Activated CD8-positive, alpha-beta memory T cell treated with anti-CD3 and anti-CD28 coated beads for 48 hours (primary cell): ENCODE measurements at regions not wholly inside any gene's neighbourhood (a gene's known extent, or its start where the extent isn't known, plus 50 kb on each side); places are given as distances from the start of the nearest gene placed in this dataset.

Experiments
- DNase-seq, 3 experiments: peaks; one replicate each; pipeline ENCODE4 v3.0.0-alpha.2; 2020; ENCODE audit warnings: low read depth in 2 of 3, low spot score in 2 of 3

DNA sequence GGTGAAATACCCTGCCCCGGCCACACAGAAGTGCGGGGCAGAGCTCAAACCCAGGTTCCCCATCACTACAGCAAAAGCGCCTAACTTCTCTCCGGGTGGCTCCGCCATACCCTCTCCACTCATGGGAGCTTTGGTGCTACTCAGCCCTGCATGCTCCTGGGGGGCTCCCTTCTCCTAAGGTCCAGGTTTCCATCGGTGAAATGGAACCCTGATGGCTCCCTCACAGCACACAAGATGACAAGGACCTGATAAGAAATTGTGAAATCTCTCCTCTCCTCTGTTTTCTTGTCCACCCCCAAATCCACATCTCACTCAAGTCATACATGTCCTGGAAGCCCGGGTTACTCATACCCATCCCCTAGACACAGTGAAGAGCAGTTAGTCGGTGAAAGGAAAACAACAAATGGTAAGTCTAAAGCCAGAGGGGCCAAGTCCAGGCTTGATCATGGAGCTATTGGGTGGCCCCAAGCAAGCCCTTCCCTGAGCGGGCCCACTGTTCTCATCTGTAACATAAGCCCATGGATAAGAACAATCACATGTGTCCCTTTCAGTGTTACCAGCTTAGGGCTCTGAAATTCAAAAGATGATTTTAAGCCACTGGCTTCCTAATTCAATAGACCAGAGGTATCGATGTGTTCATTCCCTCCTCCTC lies 317.5 kb downstream of the BCL11B start:
- DNase-seq, result no peak

GRCh38 chr14:98955036-98955740 lies 316.8 kb downstream of the BCL11B start:
- no peak for DNase-seq

GRCh38 chr14:98955741-98956070 lies 316.3 kb downstream of the BCL11B start:
- DNase-seq, result no peak

DNA sequence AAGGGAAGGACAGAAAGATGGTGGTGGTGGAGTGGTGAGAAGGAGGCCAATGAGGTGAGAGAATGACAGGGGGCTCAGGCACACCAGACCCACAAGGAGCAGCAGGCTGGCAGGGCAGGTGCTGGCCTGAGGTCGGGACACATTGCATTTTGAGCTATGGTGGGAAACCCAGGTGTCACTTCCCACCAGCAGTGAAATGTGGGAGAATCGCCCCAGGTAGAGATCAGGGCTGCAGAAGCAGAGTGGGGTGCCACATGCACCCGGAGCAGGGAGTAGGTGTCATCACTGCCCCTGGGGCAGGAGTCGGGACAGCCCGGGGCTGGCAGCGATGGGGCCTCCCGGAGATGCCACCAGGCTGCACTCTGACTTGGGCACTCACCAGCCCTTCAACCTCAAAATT lies 315.8 kb downstream of the BCL11B start:
- DNase-seq, result no peak

DNA sequence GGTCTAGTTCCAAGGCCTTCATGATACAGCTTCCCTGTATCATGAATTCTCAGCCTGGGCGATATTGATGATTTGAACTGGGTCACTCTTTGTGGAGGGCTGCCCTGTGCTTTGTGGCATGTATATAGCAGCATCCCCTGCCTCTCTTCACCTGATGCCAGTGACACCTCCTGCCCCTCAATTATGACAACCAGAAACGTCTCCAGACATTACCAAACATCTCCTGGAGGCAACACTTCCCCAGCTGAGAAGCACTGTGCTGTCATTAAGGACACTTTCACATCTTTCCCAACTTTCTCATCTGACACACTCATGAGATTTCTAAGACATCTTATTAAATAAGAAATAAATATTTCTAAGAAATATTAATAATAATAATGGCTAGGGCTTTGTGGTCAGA lies 315.3 kb downstream of the BCL11B start:
- no peak for DNase-seq

DNA sequence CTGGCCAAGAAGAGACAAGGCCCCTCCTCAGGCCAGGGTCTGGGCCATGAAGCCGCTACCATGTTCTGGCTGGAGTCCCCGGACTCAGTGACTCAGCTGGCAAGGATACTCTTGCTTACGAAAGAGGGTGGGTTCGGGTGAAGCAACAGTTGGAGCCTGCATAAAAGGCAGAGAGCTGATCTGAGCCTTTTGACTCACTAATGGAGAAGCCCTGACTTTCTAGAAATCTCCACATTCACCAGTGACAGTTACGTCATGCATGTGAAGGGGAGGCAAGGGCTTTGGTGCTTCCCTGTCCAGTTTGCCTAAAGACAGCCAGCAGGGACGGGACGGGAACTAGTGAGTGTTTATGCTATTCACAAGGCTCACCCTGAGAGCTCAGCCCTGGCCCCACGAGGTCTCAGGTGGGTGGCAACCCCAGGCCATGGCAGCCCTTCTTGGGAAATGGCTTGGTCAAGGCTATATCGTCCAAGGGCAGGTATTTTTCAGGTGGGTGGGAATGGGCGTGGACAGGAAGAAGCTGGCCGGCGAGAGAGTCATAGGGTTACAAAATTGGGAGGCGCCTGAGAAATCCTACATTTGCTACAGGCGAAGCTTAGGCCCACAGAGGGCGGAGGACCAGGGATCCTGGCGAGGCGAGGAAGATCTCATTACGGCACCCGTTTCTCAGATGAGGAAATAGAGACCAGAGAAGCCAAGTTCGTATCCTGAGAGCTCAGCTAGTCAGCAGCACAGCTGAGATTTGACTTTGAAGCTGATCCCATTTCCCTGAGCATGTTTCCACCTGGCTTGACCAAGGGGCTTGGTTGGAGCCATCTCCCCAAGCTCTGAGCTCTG lies 314.6 kb downstream of the BCL11B start:
- no peak for DNase-seq

DNA sequence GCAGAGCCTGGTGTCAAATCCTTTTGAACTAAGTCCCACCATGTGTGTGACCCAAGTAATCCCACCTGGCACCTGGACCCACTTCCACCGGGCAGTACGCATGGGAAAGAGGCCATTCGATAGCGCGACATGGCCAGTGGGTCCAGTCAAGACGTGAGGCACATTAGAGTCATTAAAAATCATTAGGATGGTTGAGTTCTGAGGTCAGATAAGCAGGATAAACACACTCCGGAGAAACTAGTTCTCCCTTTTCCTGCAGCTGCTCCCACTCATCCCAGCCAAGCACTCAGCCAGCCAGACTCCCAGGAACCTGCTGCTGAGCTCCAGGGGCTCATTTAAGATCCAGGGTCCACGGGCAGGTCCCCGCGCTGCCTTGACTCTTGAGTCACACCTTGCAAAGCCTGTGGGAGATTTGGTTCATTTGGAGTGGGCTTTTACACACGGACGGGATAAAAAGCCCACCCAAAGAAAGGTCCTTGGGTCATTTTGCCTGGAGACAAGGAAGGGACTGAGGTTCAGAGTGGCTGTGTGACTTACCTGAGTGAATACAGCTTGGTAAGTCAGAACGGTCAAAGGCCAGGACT lies 313.9 kb downstream of the BCL11B start:
- DNase-seq, result no peak

DNA sequence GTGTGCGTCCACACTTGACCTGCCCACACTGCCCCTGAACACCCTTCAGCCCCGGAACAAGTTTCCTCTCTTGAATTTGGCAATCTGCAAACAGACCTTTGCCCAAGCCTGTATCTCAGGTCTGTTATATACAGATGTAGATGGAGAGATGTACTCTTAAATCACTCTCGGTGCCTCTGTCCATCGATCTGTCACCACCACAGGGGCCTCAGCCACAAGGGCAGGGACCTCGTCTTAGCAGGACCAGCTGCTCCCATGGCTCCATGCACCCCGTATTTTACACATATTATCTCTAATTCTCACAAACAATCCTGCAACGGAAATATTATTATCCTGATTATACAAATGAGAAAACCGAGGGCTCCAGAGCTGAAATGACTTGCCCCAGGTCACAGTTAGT lies 313.4 kb downstream of the BCL11B start:
- DNase-seq, result no peak

GRCh38 chr14:98959410-98959809 lies 312.6 kb downstream of the BCL11B start:
- no peak for DNase-seq

DNA sequence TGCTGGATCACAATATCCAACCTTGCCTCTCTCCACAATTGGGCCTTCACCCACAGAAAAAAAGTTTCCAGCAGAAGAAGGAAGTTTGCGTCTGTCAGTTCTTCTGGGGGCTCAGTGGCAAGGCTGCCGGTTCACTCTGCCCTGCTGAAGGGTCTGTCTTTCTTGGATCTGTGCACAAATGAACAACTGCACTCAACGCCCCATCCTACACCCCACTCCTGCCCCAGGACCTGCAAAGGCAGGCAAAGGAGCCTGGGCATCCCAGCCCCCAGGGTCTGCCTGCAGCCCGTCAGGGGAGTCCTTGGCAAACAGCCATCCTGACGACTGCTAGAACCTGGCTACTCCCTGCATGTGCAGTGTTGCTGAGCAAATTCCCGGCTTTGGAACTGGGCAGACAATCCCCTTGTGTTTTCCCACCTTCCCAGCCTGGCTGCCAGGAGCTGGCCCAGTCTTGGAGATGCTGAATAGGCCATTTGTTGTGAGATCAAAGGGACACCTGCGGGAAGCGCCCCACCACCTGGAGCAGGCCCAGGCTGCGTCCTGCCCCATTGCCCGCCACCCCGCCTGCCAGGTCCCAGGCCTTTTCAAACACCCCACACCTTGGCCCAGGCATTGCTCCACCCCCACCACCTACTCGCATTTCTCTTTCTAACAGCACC lies 311.9 kb downstream of the BCL11B start:
- DNase-seq, result no peak

GRCh38 chr14:98960617-98961013 lies 311.4 kb downstream of the BCL11B start:
- DNase-seq, result no peak

DNA sequence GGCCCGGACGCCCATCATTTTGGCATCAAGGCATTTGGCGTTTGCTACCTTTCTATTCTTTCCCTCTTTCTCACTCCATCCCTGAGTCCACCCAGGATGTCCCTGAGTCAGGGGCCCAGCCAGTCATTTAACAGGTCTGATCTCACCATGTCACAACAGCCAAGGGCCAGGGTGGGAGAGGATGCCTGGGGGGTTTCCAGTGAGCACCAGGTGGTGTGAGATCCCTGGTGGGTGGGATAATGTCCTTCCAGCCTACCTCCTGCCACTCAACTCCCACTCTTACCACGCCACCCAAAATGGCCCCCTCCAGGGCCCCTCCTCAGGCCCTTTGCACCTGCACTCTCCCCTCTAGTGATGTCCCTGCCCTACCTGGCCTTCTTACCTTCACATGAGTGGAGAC lies 310.8 kb downstream of the BCL11B start:
- no peak for DNase-seq

DNA sequence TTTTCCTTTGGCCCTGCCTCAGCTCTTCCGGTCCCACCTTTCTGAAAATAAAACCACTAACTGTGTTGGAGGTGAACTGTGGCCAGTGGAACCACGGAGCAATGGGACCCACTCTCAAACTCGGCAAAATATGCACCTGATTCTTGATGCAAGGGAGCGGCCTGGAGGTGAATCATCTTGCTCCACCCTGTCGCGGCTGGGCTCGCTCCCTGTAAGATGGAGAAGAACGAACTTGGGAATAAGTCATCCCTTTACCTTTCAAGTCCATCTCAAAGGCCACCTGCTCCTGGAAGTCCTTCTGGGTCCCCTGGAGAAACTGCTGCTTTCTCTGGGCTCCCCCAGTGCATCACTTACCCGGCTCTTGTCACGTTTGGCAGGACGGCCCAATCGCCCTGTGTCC lies 309.9 kb downstream of the BCL11B start:
- no peak for DNase-seq

- no peak for DNase-seq
These were observed 308.4 kb downstream of the BCL11B start for GRCh38 chr14:98963610-98964009.

DNA sequence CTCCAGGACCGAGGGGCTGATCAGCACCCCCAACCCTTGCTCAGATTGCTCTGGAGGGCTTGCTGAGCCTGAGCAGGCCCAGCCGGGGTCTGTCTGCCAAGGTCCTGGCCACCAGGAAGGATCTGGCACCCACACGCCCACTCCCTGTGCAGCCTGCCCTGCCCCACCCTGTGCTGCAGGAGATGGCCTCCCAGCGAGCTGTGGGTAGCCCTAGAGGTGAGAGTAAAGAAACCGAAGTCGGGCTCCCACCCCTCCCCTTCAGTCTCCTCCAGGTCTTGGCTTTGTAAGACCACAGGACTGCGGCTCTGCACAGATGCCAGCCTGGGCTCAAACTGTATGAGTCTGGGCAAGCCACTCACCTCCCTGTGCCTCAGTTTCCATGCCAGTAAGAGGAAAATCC lies 307.8 kb downstream of the BCL11B start:
- no peak for DNase-seq

GRCh38 chr14:98965076-98965475 lies 306.9 kb downstream of the BCL11B start:
- no peak for DNase-seq

- DNase-seq, result no peak
These were observed 306.0 kb downstream of the BCL11B start for GRCh38 chr14:98966016-98966415.

GRCh38 chr14:98966475-98967162 lies 305.4 kb downstream of the BCL11B start:
- DNase-seq, result no peak

- DNase-seq, result no peak
These were observed 297.9 kb downstream of the BCL11B start for GRCh38 chr14:98974113-98974512.

DNA sequence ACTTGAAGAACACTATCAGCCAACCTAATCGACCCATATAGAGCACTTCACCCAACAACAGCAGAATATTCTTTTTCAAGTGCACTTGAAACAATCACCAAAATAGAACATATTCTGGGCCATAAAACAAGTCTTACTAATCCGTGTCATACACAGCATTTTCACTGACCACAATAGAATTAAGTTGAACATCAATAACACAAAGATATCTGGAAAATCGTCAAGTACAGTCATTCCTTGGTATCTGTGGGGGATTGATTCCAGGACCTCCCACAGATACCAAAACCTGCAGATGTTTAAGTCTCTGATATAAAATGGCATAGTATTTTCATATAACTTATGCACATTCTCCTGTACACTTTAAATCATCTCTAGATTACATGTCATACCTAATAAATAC lies 295.7 kb downstream of the BCL11B start:
- no peak for DNase-seq

DNA sequence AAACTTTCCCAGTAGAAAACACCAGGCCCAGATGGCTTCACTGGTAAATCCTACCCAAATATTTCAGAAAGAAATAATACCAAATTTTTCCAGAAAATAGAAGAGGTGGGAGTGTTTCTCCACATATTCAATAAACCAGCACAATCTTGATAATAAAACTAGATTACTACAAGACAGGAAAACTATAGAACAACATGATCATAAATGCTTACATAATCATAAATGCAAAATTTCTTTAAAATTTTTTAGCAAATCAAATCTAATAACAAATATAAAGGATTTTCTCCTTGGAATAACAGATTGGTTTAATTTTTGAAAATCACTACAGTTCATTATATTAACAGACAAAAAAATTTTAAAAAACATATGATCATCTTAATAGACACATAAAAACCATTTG lies 294.5 kb downstream of the BCL11B start:
- DNase-seq, result no peak
